Esophagus squamous epithelium (tissue), 4 donors: ENCODE measurements at regions not wholly inside any gene's neighbourhood (a gene's known extent, or its start where the extent isn't known, plus 50 kb on each side); places are given as distances from the start of the nearest gene placed in this dataset.

Experiments
- CTCF ChIP-seq, 6 experiments: fragments of 450-650 bp in 4 of 6; fragments of 200-600 bp in 2 of 6; sonication (generic) in 2 of 6; IDR thresholded peaks; one replicate each; pipeline ENCODE4 v1.5.1; 2016 to 2019; ENCODE audit warnings: antibody characterized with exemption in 6 of 6, mild to moderate bottlenecking in 4 of 6, moderate library complexity in 4 of 6
- POLR2A ChIP-seq, 4 donors: fragments of 450-650 bp; IDR thresholded peaks; one replicate each; pipeline ENCODE4 v1.6.1; 2017; ENCODE audit warnings: antibody characterized with exemption in 4 of 4, mild to moderate bottlenecking in 4 of 4, moderate library complexity in 3 of 4

- TF ChIP-seq CTCF (IDR thresholded peaks at IDR 0.05): no peak
- no peak for TF ChIP-seq POLR2A (IDR thresholded peaks at IDR 0.05)
These were observed 502.8 kb upstream of the LRRTM4 start for GRCh38 chr2:78024996-78025395.
